Kasumi-1 (cell line): ENCODE measurements at regions not wholly inside any gene's neighbourhood (a gene's known extent, or its start where the extent isn't known, plus 50 kb on each side); places are given as distances from the start of the nearest gene placed in this dataset.

Experiments used
- DNase-seq, 2 experiments: peaks; one replicate each; lab custom pipeline; 2025; lab: John Stamatoyannopoulos, UW

GRCh38 chr4:179415847-179416223 is 1973.6 kb upstream of the AGA start:
- no peak for DNase-seq

GRCh38 chr4:179417357-179417756 is 1975.1 kb upstream of the AGA start:
- DNase-seq = no peak

GRCh38 chr4:179437962-179438361 is 1995.7 kb upstream of the AGA start:
- no peak for DNase-seq

- DNase-seq = no peak
These were observed 1999.4 kb upstream of the AGA start for GRCh38 chr4:179441596-179441995.

- DNase-seq = no peak
These were observed 2005.1 kb upstream of the AGA start for GRCh38 chr4:179447308-179447707.

- DNase-seq = peak; percentile 22 to 48
These were observed 2023.0 kb upstream of the AGA start for GRCh38 chr4:179465131-179465797.

- no peak for DNase-seq
These were observed 2025.6 kb upstream of the AGA start for GRCh38 chr4:179467878-179468277.

- DNase-seq = no peak
These were observed 2029.9 kb upstream of the AGA start for GRCh38 chr4:179472164-179472563.

GRCh38 chr4:179478608-179479007 is 2036.4 kb upstream of the AGA start:
- DNase-seq = no peak

GRCh38 chr4:179485781-179486180 is 2043.5 kb upstream of the AGA start:
- DNase-seq = no peak

- DNase-seq = no peak
These were observed 2044.5 kb upstream of the AGA start for GRCh38 chr4:179486570-179487335.

GRCh38 chr4:179492260-179493080 is 2050.2 kb upstream of the AGA start:
- no peak for DNase-seq

GRCh38 chr4:179503976-179504375 is 2061.7 kb upstream of the AGA start:
- DNase-seq = no peak

GRCh38 chr4:179509489-179509888 is 2067.3 kb upstream of the AGA start:
- DNase-seq = no peak

GRCh38 chr4:179521952-179522351 is 2079.7 kb upstream of the AGA start:
- DNase-seq = no peak

- no peak for DNase-seq
These were observed 2088.7 kb upstream of the AGA start for GRCh38 chr4:179530958-179531357.

GRCh38 chr4:179536694-179537093 is 2094.5 kb upstream of the AGA start:
- no peak for DNase-seq

GRCh38 chr4:179539641-179540040 is 2097.4 kb upstream of the AGA start:
- DNase-seq = no peak

- DNase-seq = no peak
These were observed 2101.5 kb upstream of the AGA start for GRCh38 chr4:179543771-179544170.

GRCh38 chr4:179544496-179544895 is 2102.3 kb upstream of the AGA start:
- DNase-seq = no peak

GRCh38 chr4:179552131-179552530 is 2109.9 kb upstream of the AGA start:
- no peak for DNase-seq

GRCh38 chr4:179563741-179564140 is 2121.5 kb upstream of the AGA start:
- DNase-seq = no peak

- DNase-seq = no peak
These were observed 2127.3 kb upstream of the AGA start for GRCh38 chr4:179569549-179569948.
